Ishikawa (cell line): ENCODE measurements at regions not wholly inside any gene's neighbourhood (a gene's known extent, or its start where the extent isn't known, plus 50 kb on each side); places are given as distances from the start of the nearest gene placed in this dataset.

ENCODE experiments used
- CEBPB ChIP-seq: IDR thresholded peaks from 2 replicates; pipeline ENCODE4 v1.6.1; 2012
- CREB1 ChIP-seq: IDR thresholded peaks from 2 replicates; pipeline ENCODE4 v1.6.1; 2012; ENCODE audit warnings: low read depth
- EGR1 ChIP-seq: IDR thresholded peaks from 2 replicates; pipeline ENCODE4 v1.6.1; 2012
- EP300 ChIP-seq: IDR thresholded peaks from 2 replicates; pipeline ENCODE4 v1.6.1; 2012; ENCODE audit warnings: borderline replicate concordance
- FOXM1 ChIP-seq: IDR thresholded peaks from 2 replicates; pipeline ENCODE4 v1.6.1; 2012; ENCODE audit warnings: low read depth, borderline replicate concordance
- MAX ChIP-seq: IDR thresholded peaks from 2 replicates; pipeline ENCODE4 v1.6.1; 2012
- NFIC ChIP-seq: IDR thresholded peaks from 2 replicates; pipeline ENCODE4 v1.6.1; 2012
- RAD21 ChIP-seq: IDR thresholded peaks from 2 replicates; pipeline ENCODE4 v1.6.1; 2012; ENCODE audit warnings: low read depth
- REST ChIP-seq: IDR thresholded peaks from 2 replicates; pipeline ENCODE4 v1.6.1; 2012; ENCODE audit warnings: low read depth, mild to moderate bottlenecking
- TAF1 ChIP-seq: IDR thresholded peaks from 2 replicates; pipeline ENCODE4 v1.6.1; 2012; ENCODE audit warnings: low read depth, mild to moderate bottlenecking
- TCF12 ChIP-seq: IDR thresholded peaks from 2 replicates; pipeline ENCODE4 v1.6.1; 2012; ENCODE audit warnings: low read depth
- TEAD4 ChIP-seq: IDR thresholded peaks from 2 replicates; pipeline ENCODE4 v1.6.1; 2012
- USF1 ChIP-seq: IDR thresholded peaks from 2 replicates; pipeline ENCODE4 v1.6.1; 2012
- YY1 ChIP-seq: IDR thresholded peaks from 2 replicates; pipeline ENCODE4 v1.6.1; 2012; ENCODE audit warnings: low read depth
- ZBTB7A ChIP-seq: IDR thresholded peaks from 2 replicates; pipeline ENCODE4 v1.6.1; 2012; ENCODE audit warnings: low read depth

GRCh38 chr2:104923665-104924064, 69.8 kb downstream of the POU3F3 start:
- no peak for TF ChIP-seq RAD21
- TF ChIP-seq TEAD4: no peak
- no peak for TF ChIP-seq MAX
- no peak for TF ChIP-seq EGR1
- no peak for TF ChIP-seq NFIC
- TF ChIP-seq YY1: no peak
- no peak for TF ChIP-seq ZBTB7A
- no peak for TF ChIP-seq FOXM1
- no peak for TF ChIP-seq EP300
- no peak for TF ChIP-seq CEBPB
- TF ChIP-seq REST: no peak
- TF ChIP-seq TCF12: no peak
- no peak for TF ChIP-seq TAF1

GRCh38 chr2:104929663-104930062, 75.7 kb downstream of the POU3F3 start:
- TF ChIP-seq EP300 (no peak), EGR1 (no peak)

- TF ChIP-seq USF1: no peak
Measured at GRCh38 chr2:104930732-104931131, 76.8 kb downstream of the POU3F3 start.

- TF ChIP-seq TEAD4: no peak
- no peak for TF ChIP-seq RAD21
- no peak for TF ChIP-seq CEBPB
- no peak for TF ChIP-seq TCF12
- TF ChIP-seq EGR1: no peak
- no peak for TF ChIP-seq YY1
- TF ChIP-seq NFIC: no peak
- no peak for TF ChIP-seq TAF1
- no peak for TF ChIP-seq USF1
- no peak for TF ChIP-seq EP300
- no peak for TF ChIP-seq FOXM1
- TF ChIP-seq CREB1: no peak
Measured at GRCh38 chr2:104932243-104932642, 78.3 kb downstream of the POU3F3 start.

GRCh38 chr2:104933151-104933917, 79.4 kb downstream of the POU3F3 start:
- TF ChIP-seq CREB1: no peak
- no peak for TF ChIP-seq TEAD4
- no peak for TF ChIP-seq TAF1
- TF ChIP-seq ZBTB7A: no peak
- no peak for TF ChIP-seq EGR1
- TF ChIP-seq FOXM1: no peak
- TF ChIP-seq YY1: no peak
- TF ChIP-seq USF1: no peak
- TF ChIP-seq RAD21: no peak

GRCh38 chr2:104936527-104936926, 82.6 kb downstream of the POU3F3 start:
- TF ChIP-seq EP300 (no peak), FOXM1 (no peak), YY1 (no peak), TAF1 (no peak), REST (no peak), ZBTB7A (no peak), CREB1 (no peak), EGR1 (no peak), MAX (no peak), NFIC (no peak), USF1 (no peak), TEAD4 (no peak), TCF12 (no peak), CEBPB (no peak), RAD21 (no peak)
